ENCODE measurements at regions not wholly inside any gene's neighbourhood (a gene's known extent, or its start where the extent isn't known, plus 50 kb on each side); places are given as distances from the start of the nearest gene placed in this dataset.

DNA sequence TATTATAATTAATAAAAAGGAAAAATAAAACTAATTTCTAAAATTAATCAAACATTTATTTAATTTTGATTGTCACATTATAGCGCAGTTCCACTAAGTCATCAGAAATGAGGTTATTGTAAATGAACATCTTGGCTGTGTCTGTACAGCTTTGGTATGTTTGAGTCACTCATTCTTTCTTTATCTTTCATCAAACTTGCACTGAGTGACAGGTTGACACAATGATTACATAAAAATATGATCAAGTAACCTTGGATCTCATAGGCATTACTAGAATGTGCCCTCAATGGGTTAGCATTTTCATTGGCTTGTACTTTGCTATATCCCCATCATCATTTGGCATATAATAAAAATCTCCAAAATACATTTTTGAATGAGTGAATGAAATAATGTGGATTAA is 1353.2 kb upstream of the ADGRL2 start:
- DNase-seq = no peak

DNA sequence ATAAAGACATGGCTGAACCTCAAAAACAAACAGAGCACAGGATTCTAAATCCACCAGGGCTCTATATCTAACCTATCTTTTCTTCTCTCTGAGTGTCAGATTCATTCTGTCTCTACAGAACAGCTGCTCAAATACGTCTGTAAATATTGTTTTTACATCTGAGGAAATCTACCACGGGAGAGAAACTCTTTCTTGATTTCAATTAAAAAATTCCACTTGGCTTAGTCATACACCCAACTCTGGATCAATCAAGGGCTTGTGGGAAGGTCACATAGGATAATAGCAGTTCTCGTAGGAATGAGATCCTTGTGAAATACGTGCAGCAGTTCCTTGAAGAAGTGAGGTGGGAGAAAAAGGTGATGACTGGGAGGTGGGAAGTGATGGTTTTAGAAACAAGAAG is 1355.7 kb upstream of the ADGRL2 start:
- DNase-seq = no peak

DNA sequence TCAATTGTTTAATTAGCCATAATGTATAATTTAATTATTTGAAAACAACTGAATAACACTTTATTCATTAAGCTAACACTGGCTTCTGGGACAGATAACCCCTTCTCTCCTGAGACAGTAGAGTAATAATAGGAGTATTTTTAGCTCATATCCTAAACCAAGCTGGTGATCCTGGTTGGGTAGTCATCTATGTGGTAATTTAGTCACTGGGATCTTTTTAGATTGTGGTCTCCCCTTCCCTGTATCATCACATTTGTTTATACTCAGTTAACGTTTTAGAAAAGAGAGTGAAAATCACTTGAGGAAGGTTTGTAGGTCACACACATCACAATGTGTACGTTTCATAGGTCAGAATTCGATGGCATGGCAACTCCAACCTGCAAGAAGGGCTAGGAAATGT is 1356.6 kb upstream of the ADGRL2 start:
- DNase-seq = no peak

DNA sequence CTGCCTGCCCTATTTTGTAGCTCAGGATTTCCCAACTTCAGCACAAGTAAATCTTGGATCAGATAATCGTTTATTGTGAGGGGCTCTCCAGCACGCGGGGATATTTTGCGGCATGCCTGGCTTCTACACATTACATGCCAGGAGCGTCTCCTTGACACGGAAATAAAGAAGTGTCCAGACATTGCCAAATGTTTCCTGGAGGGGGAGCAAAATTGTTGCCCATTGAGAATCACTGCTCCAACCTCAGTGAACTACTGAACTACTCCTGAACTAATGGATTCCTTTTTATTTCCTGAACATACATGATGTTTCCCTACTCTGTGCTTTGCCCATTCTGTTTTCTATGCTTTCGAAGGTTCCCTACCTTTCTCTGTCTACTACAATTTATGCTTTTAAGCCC is 1359.1 kb upstream of the ADGRL2 start:
- DNase-seq = no peak

DNA sequence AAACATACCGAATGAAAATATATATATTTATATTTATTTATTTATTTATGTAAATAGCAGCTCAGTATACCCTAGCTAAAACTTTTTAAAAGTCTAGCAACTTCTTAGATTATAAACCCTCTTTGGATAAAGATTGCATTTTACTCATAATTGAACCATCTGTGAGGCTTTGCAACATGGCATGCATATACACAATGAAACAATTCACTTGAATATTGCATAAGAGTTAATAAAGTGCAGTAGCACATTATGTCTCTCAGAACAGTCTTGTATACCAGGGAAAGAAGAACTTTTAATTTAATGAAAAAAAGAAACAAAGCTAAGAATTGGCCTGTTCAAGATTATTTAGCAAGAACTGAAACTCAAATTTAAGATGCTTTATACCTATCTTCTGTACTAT is 1363.9 kb upstream of the ADGRL2 start:
- no peak for DNase-seq

DNA sequence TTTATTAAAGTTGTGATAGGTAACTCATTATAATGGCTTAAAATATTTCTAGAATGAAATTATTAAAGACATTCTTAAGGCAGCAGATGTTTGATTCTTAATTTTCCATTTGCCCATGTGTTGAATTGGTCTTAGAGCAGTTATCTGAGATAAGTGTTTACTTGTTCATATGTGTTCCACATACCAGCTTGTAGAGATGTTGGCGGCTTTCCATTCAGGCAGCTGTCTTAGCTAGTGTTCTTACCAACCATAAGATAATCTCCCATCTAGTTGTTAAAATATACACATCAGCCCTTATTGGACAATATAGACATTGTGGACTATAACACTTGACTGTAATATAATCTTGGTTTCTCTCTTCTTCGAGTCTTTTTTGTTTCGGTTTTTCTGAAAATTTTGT is 1372.9 kb upstream of the ADGRL2 start:
- no peak for DNase-seq

DNA sequence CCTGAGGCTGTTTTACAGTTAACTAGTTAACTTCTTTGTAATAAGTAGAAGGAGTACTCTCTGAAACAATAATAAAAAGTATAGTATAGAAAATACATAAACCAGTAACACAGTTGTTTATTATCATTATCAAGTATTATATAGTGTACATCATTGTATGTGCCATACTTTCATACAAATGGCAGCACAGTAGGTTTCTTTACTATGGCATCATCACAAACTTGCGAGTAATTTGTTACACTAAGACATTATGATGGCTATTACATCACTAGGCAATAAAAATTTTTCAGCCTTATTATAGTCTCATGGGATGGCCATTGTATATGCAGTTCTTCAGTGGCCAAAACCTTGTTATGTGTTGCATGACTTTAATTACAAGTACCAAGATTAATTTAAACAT is 1376.5 kb upstream of the ADGRL2 start:
- no peak for DNase-seq

DNA sequence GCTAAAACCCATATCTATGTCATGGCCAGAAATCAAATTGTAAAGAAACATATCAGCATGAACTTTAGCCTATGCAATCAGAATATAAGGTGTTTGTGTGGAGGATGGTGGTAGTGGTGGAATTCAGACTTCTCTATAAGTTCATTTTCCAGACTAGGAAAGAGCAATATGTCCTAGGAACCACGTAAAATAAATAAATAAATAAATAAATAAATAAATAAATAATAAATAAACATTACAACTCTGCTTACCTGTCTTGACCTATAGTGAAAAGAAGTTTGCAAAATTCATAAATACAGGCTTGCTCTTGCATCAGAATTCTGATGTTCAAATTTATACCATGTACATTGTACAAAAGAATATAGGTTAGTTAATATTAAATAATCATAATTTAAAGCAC is 1382.6 kb upstream of the ADGRL2 start:
- no peak for DNase-seq

DNA sequence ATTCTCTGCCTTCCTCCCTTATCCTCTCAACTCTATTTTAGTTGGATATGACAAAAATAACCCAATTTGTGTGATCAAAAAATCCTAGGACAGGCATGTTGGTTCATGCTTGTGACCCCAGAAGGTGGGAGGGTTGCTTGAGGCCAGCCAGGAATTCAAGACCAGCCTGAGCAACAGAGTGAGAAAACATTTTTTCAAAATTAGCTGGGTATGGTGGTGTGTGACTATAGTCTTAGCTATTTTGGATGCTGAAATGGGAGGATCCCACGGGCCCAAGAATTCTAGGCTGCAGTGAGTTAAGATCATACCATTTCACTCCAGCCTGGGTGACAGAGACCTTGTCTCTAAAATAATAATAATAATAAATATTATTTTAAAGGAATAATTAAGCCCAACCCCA is 1383.1 kb upstream of the ADGRL2 start:
- DNase-seq = no peak

DNA sequence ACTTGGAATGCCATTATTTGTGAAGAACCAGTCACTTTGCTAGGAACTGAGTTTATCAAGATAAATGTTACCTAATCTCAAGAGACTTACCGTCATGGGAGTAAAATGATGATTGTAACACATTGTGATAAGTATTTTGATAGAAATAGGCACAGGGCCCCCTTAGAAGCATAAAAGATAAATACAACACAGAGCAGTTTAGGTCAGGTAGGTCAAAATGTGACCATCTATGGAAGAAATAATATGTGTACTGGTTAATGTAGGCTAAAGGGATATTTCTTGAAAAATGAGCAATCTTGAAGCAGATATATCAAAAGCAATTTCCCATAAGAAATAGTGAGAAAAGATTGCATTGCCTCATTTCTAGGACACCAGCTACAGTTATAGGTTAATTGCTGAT is 1386.8 kb upstream of the ADGRL2 start:
- DNase-seq = no peak

DNA sequence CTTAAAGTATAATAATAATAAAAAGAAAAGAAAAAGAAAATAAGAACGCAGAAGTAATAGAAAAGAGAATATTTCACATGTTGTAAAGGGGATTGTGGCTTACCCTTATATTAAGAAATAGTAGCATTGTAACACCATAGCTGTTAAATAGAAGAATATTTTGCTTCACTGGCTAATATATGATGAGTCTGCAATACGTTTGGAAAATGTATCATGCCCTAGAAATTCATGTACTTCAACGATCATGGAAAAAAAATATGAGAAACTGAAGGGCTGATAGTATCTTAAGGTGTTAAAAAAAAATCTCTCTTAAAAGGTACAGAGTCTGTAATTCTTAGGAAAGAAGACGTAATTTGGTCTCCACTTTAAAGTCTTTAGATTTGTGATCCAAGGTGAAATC is 1390.5 kb upstream of the ADGRL2 start:
- DNase-seq = no peak

DNA sequence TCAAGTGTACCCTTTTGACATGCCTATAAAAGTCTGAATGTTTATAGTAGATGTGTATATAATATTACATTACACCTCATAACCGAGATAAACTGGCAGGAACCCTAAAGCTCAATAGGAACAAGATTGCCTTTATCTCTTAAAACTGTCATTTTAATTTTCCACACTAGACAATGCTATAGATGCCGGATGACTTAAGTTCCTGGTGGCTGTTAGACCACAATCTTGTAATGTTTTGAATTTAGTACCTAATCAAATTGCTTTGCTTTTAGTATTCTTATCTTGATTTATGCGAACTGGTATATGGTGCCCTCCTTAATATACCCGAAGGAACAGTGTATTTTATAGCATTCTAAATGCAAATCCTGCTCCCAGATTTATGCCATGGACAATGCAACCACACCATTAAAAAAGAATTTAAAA is 1397.0 kb upstream of the ADGRL4 start:
- no peak for DNase-seq

DNA sequence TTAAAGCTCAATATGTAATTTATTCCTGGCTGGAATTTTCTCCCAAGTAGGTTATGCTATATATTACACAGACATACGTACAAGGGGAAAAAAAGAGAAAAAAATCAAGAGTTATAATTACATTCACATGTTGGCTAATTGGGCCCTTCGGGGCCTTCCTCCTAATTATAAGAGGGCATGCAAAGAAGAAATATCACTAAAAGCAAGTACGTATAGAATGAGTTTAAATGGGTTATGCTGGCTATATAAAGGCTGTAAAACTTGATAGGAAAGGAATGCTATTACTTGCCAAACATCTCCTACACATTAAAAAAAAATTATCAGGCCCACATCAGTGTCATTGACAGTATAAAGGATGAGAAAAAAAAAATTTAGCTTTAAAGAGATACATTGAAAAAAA is 1396.1 kb upstream of the ADGRL4 start:
- no peak for DNase-seq

DNA sequence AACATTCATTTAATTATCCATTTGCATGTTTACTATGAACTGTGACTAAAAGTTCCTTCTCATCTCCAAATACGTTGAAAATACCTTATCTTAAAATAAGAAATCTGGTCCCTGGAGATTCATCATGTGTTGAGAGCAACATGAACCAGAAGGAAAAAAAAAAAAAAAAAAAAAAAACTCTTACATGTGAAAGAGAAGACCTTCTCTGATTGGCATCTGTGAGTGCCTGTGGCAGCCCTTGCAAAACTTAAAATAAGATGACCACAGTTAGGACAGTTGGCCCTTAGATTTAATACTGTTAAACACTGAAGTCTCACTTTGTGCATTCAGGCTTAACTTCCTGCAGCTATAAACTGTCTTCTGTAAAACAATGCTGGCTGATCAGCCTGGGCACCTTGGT is 1395.2 kb upstream of the ADGRL4 start:
- DNase-seq = no peak

DNA sequence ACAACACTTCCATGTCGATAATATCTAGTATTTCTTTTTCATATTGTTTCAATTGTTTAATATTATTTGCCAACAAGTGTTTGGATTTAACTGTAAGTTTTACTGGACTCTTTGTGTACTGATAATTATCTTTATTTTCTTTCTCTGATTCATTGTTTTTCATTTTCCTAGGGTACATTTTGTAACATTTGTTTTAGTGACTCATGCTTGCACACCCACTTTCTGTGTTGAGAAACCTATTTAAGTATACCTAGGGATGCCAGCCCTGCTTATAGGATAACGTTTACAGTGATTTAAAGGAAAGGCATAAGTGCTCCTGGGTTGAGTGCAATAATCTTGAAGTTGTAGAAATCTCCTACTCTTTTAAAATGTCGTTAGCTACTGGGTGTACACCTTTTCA is 1386.0 kb upstream of the ADGRL4 start:
- DNase-seq = no peak

DNA sequence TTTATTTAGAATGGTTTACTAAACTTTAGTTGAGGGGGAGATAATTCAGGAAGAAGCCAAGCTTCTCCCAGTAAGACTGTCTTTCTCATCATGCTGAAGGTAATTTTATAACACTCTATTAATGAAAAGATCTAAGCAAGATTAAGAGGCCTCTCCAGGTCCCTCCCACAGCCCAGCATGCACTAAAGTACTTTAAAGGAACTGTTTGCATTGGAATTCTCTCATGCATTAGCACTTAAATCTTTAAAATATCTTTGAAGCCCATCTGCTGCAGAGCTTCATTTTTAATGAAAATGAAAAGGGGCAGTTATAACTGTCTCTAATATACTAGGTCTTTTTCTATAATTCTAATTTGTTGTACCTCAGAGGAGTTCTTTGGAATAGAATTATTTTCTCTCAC is 1379.1 kb upstream of the ADGRL4 start:
- DNase-seq = no peak

DNA sequence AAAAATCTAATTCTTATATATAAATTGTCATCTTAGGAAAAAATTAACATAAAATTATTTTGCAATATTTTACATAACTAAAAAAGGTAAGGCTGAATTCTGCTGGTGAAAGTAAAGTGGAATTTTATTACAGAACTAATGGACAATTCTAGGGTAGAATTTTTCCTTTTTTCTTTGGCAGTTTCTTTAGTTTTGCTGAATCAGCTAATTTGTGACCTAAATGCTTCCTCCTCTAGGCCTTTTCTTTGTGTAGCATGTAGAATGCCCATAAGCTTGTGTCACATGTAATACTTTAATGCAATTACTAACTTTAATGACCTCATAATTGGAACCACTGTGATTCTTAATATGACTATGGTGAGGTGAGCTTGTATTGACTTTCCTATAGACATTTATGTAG is 1378.4 kb upstream of the ADGRL4 start:
- DNase-seq = no peak

DNA sequence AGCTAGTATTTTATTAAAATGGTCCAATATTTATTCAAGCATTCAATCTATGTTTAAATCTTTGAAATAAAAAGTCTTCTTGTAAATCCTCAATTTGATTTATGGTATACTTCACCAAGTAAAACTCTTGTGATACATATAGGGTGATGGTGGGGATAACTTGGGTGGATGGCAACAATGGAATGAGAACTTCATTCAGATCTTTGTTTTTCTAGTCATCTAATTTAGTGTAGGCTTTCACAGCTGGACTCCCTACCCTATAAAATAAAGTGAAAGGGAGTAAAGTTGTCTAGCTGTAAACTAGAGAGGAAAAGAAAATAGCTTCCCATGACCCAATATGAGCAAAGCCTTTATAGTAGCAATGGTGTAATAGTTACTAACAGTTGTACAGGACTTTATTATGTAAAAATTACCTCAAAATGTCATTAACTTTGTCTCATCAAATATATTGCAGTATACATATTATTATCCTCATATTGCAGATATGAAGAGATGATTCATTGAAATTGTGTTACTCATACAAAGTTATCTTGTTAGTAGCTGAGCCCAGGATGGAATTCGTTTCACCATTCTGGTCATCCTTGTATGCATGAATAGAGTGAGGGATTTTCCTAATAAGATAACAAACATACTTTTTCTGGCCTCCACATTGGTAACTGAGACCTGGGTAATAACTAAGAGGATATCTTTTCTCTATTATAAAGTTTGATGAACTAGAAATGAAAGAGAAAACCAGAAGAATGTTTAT is 1377.7 kb upstream of the ADGRL4 start:
- DNase-seq = no peak

DNA sequence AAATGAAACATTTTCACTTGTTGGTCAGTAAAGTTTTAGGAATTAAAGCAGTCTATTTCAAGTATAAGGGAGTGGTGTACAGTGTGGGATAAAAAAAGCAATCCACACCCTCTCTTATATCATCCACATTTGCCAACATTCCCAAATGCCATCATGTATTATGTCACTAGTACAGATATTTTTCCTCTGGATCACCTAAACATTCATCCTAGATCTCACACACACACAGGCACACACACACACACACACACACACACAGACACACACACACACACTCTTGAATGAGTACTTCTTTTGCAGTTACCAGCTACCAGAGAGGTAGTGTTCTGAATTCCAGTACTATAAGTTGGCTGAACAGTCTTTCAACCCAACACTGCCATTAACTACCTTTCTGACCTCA is 1369.1 kb upstream of the ADGRL4 start:
- DNase-seq = no peak

DNA sequence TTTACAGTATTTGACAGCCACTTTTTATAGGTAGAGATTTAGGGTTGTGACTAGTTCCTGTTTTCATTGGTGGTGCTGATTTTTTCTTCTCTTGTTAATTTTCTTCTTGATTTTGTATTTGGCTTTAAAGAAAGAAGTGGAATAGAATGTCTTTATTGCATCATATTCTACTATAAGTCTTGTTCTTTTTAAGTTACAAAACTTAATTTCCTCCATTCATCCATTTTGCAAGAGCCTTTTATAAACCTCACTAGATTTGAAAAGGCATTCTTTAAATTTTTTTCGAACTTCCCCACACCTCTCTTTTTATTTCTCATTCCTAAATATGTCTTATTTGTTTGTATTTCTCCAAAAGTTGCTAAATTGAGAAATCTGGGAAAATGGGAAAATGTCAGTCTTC is 1368.6 kb upstream of the ADGRL4 start:
- no peak for DNase-seq

DNA sequence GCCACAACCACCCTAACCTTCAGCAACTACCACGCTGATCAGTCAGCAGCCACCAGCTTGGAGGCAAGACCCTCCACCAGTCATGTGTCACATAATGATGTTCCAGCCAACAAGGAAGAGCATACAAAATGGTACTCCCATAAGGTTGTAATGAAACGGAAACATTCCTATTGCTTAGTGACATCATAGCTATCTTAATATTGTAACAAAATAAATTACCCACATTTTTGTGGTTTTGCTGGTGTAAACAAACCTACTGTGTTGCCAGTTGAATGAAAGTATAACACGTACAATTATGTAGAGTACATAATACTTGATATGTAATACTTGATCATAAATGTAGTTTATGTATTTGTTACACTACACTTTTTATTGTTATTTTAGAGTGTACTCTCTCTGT is 1363.2 kb upstream of the ADGRL4 start:
- no peak for DNase-seq

DNA sequence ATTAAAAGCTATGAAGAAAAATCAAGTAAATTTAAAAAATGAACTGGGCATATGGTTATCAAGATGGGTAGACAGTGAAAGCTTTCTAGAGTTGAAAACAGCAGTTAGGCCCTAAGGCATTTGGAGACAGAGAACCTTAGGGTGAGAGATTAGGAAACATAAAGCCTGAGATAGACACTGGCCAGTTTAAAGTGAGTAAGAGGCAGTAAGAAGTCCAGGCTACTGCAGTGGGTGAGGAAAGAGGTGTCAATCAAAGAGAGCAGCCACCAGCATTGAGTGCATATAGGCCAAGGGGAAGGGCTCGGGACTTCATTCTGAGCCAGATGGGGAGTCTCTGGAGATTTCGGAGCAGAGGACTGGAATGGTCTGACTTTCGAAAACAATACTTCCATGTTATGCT is 1360.5 kb upstream of the ADGRL4 start:
- no peak for DNase-seq

DNA sequence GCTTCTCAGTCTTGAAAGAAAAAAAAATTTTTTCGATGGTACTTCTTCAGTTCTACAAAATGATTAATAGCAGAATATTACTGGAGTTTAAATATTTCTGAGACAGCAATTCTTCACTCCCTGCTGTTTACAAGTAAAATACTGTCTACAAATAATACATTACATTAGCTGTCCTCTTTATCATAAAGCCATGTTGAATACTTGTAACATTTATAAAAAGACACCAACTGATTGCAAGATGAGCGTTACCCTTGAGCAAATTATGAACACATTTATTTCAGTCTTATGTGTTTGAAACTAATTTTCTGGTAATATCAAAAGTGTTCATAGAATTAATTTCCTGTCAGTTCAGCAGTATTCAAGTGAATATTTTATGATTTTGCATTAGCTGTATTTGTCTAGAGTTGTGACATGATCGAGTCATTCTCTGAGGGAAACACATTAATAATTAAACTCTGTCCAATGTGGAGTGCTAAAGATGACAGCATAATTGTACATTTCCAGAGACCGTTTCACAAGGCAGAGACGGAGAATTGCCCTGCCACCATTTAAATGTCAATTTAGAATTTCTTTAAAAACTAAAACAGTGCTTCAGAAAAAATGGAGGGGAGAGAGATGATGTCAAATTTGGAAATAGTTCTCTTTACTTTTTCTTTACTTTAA is 1359.0 kb upstream of the ADGRL4 start:
- no peak for DNase-seq

DNA sequence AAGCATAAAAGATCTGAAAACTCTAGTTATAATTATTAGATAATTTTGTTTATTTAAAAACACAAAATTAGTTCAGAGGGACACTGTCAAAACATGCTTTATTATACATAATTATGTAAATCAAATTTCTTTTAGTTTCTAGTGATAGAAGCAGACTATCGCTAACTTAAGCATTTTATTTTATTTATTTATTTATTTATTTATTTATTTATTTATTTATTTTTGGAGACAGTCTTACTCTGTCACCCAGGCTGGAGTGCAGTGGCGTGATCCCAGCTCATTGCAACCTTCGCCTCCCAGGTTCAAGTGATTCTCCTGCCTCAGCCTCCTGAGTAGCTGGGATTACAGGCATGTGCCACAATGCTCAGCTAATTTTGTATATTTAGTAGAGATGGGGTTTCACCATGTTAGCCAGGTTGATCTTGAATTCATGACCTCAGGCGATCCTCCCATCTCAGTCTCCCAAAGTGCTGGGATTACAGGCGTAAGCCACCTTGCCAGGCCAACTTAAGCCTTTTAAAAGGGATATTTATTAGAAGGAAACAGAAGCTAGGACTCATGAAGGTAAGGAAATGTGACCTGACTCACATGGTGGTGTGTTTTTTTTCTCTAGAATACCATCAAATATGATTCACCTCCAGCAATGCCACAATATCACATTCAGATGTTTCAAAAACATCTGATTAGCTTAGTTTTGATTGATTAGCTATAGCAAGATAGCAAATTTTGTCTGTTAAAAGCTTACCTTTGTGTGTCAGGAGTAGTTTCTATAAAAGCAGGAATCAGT is 1357.4 kb upstream of the ADGRL4 start:
- DNase-seq = no peak

Measured in bone marrow (tissue), 2 donors.